ENCODE measurements at regions not wholly inside any gene's neighbourhood (a gene's known extent, or its start where the extent isn't known, plus 50 kb on each side); places are given as distances from the start of the nearest gene placed in this dataset.

DNA sequence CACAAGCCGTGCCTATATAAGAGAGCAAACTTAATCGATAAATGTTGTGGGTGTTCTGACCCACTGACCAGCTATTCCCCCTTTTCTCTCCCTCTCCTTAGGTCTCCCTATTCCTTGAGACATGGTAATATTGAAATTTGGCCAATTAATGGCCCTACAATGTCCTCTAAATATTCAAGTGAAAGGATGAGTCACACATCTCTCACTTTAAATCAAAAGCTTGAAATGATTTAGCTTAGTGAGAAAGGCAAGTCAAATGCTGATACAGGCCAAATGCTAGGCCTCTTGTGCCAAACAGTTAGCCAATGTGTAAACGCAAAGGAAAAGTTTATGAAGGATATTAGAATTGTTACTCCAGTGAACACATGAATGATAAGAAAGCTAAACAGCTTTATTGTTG is 102.2 kb upstream of the CPNE8 start:
- TF ChIP-seq, protein P1, sequence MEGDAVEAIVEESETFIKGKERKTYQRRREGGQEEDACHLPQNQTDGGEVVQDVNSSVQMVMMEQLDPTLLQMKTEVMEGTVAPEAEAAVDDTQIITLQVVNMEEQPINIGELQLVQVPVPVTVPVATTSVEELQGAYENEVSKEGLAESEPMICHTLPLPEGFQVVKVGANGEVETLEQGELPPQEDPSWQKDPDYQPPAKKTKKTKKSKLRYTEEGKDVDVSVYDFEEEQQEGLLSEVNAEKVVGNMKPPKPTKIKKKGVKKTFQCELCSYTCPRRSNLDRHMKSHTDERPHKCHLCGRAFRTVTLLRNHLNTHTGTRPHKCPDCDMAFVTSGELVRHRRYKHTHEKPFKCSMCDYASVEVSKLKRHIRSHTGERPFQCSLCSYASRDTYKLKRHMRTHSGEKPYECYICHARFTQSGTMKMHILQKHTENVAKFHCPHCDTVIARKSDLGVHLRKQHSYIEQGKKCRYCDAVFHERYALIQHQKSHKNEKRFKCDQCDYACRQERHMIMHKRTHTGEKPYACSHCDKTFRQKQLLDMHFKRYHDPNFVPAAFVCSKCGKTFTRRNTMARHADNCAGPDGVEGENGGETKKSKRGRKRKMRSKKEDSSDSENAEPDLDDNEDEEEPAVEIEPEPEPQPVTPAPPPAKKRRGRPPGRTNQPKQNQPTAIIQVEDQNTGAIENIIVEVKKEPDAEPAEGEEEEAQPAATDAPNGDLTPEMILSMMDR (IDR thresholded peaks at IDR 0.05) = no peak
- no peak for TF ChIP-seq POLR2A (IDR thresholded peaks at IDR 0.05)
